NCI-H1417 (cell line): ENCODE measurements at regions not wholly inside any gene's neighbourhood (a gene's known extent, or its start where the extent isn't known, plus 50 kb on each side); places are given as distances from the start of the nearest gene placed in this dataset.

Experiments used
- DNase-seq, 3 experiments: peaks; one replicate each; lab custom pipeline; 2025; lab: John Stamatoyannopoulos, UW

DNA sequence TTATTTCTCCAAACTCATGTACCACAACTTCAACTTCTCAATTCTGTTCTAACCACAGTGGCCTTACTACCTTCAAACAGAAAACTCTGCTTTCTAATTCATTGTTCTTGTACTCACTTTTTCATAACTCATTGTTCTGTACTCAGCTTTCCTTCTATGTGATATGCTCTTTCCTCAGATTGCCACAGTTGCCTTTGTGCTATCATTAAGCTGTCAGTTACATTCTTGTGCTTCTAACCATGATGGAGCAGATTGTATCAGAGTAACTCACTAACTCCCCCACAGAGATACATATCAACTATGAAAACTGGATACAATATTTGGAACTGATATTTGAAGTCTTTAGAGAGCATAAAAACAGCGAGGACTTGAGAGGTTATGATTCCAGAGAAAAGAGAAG is 1213.7 kb downstream of the KCNT2 start:
- peak in 1 of 3 experiments; percentile 49 for DNase-seq

DNA sequence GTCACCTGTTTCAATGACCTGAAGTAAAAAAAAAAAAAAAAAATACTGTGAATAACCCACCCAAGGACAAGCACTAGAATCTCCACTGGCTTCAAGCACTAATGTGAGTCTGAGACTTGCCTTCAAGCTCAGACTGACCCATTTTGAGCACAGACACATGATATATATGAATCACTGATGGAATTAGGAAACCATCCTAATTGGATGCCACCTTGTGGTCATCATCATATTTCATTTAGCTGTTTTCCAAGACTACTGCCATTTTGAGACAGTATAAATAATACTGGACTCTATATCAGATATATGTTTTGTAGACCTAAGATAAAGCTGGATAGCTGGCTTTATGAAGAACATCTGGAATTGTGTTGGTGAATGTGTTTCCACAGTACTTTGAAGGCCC is 1232.0 kb downstream of the KCNT2 start:
- DNase-seq, result no peak

DNA sequence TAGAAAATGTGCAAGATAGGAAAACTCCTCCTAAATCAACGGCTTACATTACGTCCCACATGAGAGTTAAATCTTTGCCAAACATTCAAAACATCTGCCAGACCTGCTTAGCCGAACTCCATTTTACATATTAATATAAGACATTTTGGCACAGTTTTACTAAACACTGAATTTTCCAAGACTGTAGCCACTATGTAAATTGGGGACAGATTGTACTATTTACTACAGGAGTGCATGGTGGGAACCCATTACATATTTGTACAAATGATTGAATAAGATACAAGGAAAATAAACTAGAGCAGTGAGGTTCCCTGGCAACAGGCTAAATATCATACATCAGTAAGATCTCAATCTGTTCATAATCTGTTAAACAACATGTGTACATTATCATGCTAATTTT is 1234.4 kb downstream of the KCNT2 start:
- DNase-seq, result no peak

DNA sequence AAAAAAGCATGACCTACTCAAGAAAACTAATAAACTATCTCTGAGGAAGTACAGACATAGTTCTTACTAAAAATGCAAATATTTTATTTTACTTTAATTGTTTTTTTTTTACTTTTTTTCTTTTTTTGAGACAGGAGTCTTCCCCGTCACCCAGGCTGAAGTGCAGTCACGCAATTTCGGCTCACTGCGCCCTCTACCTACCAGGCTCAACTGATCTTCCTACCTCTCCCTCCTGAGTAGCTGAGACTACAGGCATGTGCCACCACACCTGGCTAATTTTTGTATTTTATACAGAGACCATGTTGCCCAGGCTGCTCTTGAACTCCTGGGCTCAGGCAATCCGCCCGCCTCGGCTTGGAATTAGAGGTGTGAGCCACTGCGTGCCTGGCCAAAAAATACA is 1263.1 kb downstream of the KCNT2 start:
- DNase-seq, result no peak

DNA sequence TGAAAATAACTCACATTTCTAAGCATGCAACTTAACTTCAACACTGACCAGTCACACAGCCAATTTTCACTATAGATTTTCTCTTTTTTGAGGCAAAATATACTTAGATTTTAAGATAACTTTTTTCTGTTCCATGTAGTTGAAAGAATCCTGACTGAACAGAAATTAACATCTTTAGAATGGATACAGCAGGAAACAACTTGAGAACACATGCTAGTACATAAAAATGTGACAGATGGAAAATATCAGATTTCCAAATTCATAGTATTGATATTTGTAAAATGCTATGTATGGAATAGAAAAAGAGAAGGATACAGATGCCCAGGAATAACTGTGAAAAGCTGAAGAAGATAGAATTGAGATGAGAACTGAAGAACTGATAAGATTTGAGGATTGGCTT is 1270.6 kb downstream of the KCNT2 start:
- DNase-seq, result no peak

DNA sequence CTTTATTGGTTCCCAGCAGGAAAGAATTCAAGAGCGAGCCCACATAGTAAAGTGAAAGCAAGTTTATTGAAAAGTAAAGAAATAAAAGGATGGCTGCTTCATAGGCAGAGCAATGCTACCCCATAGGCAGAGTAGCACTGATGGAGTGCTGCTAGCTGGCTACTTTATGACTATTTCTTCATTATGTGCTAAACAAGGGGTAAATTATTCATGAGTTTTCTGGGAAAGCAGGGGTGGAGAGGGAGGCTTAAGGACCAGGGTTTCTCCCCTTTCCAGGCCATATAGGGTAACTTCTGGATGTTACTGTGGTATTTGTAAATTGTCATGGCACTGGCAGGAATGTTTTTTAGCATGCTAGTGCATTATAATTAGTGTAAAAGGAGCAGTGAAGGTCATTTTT is 1271.4 kb downstream of the KCNT2 start:
- DNase-seq, result no peak

DNA sequence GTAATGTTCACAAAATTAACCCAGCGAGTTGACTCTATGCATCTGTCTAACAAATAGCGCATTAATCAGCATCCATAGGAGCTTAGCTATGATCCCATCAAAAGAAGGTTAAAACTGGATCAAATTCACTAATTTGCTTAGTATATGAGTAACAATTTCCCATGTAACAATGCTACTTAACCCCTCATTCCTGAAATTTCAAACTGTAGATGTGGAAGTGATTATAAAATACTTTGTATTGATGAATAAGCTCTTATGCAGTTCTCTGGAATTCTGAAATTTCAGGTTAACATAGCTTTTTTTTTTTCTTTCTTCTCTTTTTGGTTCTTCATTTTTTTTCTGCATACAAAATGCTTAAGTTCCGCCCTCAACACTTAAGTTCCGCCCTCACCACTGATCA is 1272.7 kb downstream of the KCNT2 start:
- DNase-seq, result no peak

DNA sequence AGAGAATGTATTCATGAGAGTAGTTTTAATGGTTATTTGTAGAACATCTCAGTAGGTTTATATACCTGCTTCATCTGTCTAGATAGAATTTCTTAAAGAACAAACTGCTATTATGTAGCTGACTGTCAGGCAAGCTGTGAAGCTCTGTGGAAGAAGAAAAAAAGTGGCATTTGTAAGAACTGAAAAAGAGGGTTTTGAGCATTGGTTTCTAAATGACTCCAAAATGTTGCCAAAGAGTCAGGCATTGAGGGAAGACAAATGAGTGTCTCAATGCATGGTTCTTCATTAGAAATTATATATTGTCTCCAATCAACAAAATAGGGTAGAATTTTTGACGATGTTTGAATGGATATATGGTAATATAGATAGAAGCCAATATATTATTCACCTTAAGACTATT is 1276.1 kb downstream of the KCNT2 start:
- no peak for DNase-seq

DNA sequence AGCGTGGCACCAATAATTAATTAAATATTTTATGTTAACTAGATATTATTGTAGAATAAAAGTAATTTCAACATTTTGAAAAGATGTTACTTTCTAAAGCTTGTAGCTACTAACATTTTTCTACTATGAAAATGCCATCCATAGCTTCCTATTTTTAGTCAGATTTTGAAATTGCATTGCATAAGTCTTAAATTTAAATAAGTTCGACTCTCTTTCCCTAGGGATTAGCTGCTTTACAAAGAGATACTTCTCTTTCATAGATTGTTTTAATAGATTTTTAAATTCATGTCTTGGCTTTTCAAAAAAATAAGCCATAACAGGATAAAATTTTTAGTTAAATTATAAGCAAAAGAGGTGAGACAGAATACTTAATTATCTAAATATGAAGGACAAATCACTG is 1279.6 kb downstream of the KCNT2 start:
- DNase-seq, result no peak

DNA sequence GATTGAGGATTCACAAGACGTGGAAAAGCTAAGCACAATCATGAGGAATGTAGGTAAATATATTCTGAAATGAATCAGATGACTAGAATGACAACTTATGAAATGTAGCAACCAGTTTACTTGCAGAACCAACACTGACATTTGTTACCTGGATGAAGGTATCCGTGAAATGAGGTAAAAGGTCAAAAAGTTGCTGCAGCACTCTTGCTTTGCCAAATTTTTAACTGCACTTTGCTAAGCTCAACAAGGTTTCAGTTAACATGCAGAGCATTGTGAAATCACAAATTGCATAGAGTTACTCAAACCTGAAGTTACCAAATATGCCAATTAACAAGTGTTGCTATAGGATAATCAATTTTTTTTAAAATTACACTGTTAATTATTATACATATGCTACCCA is 1280.1 kb downstream of the KCNT2 start:
- DNase-seq, result no peak

DNA sequence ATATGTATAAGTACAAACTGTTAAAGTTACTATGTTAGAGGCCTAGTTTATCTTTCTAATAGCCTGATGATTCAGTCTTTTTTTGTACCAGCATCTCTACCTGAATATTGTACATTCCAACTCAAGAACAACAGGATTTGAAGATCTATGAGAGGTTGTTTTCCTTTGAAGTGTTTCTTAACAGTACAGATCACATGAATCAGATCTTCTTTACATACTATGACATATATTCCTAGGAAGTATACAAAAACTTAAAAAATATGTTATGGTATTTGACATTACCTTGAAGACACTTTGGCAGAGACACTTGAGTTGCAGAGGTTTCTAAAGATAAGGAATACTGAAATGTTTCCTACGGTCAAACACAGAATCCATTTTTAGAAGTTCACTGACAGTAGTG is 1280.9 kb downstream of the KCNT2 start:
- DNase-seq, result no peak

DNA sequence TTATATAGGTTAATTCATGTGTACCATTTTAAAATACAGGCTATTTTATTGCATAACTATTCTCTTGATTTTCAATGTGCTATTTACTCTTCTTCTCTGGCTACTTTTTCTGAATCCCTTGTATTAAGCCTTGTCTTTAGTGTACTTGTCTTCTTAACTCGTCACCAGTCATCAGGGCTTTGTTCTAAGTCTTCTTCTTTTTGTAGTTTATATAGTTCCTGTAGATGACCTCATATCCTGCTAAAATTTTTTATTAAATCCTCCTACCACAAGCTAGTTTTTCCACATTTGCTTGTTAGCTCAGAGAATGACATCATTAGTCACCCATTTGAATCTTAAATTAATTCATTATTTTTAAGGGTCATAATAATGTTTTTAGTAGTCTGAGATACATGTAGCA is 1281.9 kb downstream of the KCNT2 start:
- DNase-seq, result no peak

DNA sequence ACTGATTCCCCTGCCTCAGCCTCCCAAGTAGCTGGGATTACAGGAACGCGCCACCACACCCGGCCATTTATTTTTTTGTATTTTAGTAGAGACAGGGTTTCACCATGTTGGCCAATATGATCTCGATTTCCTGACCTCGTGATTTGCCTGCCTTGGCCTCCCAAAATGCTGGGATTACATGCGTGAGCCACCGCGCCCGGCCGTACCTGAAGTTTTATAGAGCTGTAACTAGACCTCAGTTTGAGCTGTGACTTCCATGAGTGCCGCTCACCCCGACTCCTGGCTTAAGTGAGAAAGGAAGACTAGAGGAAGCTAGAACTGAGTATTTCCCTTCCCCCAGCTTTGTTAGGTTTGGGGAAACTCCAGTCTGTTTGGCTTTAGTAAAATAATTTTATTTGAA is 1283.1 kb downstream of the KCNT2 start:
- DNase-seq, result no peak

DNA sequence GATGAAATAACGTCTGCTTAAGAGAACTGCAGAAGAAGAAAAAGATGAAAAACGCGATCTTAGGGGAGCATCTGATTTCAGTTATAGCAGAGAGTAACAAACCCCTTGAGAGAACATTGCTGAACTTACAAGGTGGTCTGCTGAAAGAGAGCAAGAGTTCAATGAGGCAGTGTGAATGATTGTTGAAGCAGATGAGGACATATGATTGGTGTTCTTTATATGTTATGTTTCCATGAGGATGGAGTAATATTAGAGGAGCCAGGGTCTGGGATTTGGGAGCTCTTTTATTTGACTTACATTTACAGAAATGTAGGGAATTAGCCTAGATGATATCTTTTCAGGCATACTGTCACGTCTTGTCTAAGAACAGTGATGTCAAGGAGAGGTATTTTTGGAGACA is 1302.0 kb downstream of the KCNT2 start:
- DNase-seq, result no peak

DNA sequence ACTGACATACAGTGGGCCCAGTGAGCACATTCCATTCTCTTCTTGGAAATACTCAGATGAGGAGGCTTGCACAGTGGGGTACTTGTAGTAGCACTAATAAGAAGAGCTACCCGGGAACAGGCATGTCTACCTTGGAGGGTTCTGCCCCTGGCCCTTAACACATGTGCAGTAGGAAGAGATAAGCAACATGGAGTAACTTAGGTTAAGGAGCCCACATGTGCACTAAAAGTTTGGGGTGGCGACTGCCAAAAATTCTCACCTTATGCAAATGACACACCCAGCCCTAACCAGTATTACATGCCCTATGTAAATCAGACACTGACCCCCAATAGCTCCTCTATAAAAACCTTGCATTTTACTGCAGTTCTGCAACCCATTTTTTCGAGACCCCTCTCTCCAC is 1313.3 kb downstream of the KCNT2 start:
- no peak for DNase-seq

DNA sequence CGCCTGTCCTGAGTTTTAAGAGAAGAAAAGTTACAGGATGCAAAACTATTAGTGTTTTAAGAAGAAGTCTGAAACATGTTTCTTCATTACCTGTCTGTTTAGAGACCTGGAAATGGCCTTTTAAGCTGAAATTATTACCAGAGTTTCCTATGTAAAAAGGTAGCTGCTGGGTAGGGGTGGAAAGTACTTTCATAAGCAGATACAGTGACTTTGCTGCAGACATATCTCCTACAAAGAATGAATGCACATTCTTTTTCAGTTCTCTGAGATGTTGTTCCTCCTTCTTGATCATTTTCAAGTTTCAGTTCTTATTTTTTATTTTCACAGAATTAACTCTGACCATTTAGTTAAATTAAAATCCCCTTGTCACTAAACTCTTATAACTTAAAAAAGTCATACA is 1329.6 kb downstream of the KCNT2 start:
- DNase-seq, result no peak

DNA sequence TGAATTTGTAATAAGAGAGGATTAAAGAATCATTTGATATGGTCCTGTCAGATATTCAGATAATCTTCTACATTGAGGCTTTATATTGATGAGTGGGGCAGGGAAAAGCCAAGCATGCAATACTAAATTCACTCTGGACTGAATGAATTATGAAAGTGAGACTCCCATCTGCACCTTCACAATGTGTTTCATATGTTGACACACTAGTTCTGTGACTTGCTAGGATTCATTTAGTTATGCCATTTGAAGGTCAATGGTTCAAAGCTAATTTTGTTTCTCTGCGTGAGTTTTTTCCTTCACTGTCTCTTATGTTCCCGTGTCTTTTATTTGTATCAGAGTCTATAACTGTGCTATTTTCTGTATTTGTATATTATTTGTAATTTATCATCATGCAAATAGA is 1332.5 kb downstream of the KCNT2 start:
- no peak for DNase-seq

DNA sequence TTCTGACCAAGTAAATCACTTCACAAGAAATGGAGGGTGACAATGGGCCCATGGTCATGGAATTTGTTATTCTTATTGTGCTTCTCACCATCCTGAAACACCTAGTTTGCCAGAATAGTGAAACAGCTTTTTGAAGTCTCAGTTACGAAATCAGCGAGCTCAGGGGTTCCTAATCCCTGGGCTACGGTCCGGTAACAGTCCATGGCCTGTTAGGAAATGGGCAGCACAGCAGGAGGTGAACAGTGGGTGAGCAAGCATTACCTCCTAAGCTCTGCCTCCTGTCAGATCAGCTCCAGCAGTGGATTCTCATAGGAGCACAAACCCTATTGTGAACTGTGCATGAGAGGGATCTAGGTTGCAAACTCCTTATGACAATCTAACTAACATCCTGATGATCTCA is 1356.3 kb downstream of the KCNT2 start:
- DNase-seq, result no peak

DNA sequence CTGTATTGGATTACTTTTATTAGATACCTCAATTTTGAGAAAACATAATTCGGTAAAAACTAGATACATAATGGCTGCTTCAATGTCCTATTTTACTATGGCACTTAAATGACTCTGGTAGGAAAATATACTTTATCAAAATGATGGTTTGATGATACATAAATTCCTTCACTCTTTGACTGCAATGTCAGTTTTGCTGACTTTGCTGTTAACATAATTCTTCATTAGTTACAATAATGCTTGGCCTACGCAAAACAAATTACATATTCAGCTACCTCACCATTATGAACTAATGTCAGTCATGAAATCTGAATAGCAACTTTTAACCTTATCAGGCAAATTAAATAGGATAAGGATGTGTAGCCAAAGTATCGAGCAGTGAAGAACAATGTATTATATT is 1364.7 kb downstream of the KCNT2 start:
- no peak for DNase-seq

DNA sequence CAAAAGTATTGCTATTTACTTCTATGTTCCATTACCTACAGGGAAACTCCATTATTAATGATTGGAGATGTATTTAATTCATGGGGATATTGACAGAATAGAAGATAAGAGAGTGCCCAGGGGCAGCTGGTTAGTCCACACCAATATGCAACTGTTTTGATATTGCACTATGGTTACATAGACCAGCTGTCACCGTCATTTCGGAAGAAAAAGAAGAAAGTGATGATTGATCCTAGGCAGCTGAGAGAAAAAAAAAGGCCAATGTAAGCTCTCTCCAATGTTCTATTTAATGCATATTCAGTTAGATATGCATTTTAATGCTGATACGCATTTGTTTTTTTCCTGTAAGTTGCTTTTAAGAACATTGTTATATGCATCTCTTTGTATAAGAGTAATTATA is 1367.2 kb downstream of the KCNT2 start:
- DNase-seq, result peak in 1 of 3 experiments; percentile 22

DNA sequence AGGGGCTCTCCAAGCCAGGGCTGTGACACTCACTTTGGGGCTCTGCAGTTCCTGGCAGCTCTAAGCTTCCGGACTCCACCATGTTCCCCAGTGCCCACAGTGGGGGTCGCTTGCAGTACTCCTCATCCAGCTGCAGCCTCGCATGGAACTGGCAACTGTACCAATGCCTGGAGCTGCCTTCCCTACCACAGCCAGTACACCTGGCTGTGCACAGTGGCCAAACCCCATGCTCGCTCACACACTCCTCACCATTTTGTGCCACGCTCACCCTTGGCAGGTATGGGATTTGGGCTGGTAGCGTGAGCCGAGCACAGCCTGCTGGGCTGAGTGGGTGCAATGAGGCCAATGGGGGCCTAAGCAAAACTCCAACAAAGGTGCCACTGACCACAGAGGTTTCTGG is 1369.9 kb downstream of the KCNT2 start:
- no peak for DNase-seq

DNA sequence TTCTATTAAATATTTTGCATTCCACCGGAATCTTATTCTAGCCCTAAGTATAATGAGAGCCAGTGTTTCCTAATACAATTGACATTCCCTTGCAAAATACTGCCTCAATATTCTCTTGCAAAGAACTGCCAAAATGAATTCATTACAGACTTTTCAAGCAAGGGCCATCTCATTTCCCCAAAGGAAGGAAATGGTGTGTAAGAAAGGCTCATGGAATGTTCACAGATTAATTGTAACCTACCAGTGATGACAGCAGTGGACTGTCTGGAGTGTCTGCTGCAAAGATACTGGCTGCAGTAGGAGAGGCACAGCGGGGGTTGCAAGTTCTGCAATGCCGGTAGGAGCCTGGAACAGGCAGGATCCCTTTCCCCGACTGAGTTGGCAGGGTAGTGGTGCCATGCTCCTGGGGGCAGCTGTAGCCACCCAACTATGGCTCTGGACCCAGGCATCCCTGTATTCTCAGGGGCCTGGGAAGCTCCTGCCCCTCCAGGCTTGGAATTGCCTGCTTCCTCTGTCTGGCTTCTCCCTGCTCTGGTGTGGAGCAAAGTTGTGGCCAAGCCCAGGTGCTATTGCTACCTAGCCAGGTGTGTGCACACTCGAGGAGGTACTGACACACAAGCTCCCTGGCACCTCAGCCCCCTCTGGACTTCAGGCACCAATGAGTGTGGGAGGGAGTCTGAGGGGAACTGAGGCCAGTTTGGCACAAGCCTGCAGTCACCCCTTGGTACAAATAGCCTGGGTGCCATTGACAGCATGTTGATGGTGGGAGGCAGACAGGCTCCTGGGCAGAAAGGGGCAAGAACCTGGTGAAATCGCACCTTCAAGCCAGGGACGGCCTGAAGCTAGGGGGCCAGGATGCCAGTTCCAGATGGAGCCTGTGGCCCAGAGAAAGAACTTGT is 1371.0 kb downstream of the KCNT2 start:
- DNase-seq, result no peak

DNA sequence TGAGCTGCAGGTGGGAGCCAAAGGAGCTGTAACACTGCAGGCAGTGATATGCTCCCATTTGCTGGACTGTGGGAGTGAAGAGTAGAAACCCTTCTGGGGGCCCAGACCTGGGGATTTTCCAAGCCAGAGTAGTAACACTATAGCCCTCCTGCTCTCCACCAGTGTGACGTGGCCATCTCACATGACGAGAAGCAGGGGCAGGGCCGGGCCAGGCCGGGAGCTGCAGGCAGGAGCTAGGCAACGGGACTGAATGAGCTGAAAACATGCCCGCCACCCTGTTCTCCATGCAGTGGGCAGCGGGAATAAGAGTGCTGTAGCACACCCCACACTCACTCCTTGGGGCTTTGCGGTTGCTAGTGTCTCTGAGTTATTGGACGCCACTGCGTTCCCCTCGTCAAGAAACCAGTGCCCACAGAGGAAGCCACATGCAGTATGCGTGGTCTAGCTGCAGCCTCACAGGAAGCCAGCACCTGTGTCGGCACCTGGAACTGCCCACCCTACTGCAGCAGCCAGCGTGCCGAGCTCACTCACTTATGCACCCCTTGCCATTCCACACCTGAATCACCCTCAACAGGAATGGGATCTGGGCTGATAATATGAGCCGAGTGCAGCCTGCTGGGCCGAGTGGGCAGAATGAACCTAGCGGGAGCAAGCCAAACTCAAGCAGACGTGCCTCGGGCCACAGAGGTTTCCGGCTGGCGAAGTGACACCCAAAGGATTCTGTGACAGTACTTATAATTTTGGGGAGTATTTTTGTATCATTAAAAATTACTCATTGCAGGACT is 1389.6 kb downstream of the KCNT2 start:
- DNase-seq, result no peak
